PC-3 (cell line): ENCODE measurements at regions not wholly inside any gene's neighbourhood (a gene's known extent, or its start where the extent isn't known, plus 50 kb on each side); places are given as distances from the start of the nearest gene placed in this dataset.

Source experiments
- EZH2 ChIP-seq: fragments of 300-600 bp; sonication (generic); IDR thresholded peaks from one replicate; pipeline ENCODE4 v1.6.1; 2017; ENCODE audit warnings: antibody characterized with exemption, mild to moderate bottlenecking, low read length; ENCODE audit not compliant: unreplicated experiment
- EZH2phosphoT487 ChIP-seq: fragments of 300-600 bp; sonication (generic); IDR thresholded peaks from 2 replicates; pipeline ENCODE4 v1.6.1; 2018; ENCODE audit warnings: mild to moderate bottlenecking, antibody characterized with exemption, low read length, borderline replicate concordance
- TF ChIP-seq, protein P1 (sequence below): fragments of 300-600 bp; sonication (generic); conservative IDR thresholded peaks from 2 replicates; pipeline ENCODE4 v1.5.1; 2017; ENCODE audit warnings: antibody characterized with exemption, low read depth, mild to moderate bottlenecking, low read length

DNA sequence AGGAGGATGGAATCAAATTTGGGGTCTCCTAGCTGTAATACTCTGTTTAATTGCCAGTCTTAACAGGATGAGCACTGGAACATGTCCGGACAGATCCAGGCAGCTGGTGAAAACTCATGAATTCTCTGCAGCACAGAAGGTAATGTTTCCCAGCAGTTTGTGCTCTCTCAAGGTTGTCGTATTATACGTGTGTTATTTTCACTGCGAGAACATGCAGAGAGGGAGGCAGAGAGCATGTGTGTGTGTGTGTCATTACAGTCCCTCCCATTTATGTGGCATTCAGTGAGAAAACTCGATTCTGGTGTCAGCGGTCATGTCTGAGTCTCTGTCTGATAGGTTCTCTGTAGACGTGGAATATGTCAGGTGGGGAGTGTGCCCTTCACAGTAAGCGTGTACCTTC lies 150.2 kb upstream of the POU3F3 start:
- TF ChIP-seq, protein P1, sequence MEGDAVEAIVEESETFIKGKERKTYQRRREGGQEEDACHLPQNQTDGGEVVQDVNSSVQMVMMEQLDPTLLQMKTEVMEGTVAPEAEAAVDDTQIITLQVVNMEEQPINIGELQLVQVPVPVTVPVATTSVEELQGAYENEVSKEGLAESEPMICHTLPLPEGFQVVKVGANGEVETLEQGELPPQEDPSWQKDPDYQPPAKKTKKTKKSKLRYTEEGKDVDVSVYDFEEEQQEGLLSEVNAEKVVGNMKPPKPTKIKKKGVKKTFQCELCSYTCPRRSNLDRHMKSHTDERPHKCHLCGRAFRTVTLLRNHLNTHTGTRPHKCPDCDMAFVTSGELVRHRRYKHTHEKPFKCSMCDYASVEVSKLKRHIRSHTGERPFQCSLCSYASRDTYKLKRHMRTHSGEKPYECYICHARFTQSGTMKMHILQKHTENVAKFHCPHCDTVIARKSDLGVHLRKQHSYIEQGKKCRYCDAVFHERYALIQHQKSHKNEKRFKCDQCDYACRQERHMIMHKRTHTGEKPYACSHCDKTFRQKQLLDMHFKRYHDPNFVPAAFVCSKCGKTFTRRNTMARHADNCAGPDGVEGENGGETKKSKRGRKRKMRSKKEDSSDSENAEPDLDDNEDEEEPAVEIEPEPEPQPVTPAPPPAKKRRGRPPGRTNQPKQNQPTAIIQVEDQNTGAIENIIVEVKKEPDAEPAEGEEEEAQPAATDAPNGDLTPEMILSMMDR, result no peak
- no peak for TF ChIP-seq EZH2
- TF ChIP-seq EZH2phosphoT487, result no peak
